HL-60 (cell line): ENCODE measurements at regions not wholly inside any gene's neighbourhood (a gene's known extent, or its start where the extent isn't known, plus 50 kb on each side); places are given as distances from the start of the nearest gene placed in this dataset.

Experiments used
- DNase-seq, 2 experiments: peaks; one replicate each; pipeline ENCODE4 v3.0.0-alpha.2; 2010 to 2020; ENCODE audit warnings: low read depth in 1 of 2, low spot score in 1 of 2
- H3K27ac ChIP-seq: fragments of 250-450 bp; sonication (Bioruptor Pico); replicated peaks from 2 replicates; pipeline ENCODE4 v1.5.1; 2020; ENCODE audit warnings: mild to moderate bottlenecking, moderate library complexity
- H3K27me3 ChIP-seq: fragments of 250-450 bp; sonication (Bioruptor Pico); 2 replicates; pipeline ENCODE4 v1.5.1; 2021; ENCODE audit warnings: mild to moderate bottlenecking, moderate library complexity; ENCODE audit not compliant: insufficient read depth, poor library complexity, severe bottlenecking
- H3K4me3 ChIP-seq: replicated peaks from 2 replicates; pipeline ENCODE4 v1.5.1; 2011; ENCODE audit warnings: mild to moderate bottlenecking, control low read depth, low read length; ENCODE audit not compliant: insufficient read depth
- CTCF ChIP-seq: IDR thresholded peaks from one replicate; pipeline ENCODE4 v1.5.1; 2011; ENCODE audit warnings: low read length, control low read depth, inconsistent platforms; ENCODE audit not compliant: insufficient read depth
- GABPA ChIP-seq: IDR thresholded peaks from 2 replicates; pipeline ENCODE4 v1.6.1; 2012; ENCODE audit warnings: low read depth
- POLR2AphosphoS5 ChIP-seq: IDR thresholded peaks from 2 replicates; pipeline ENCODE4 v1.6.1; 2012; ENCODE audit warnings: low read depth
- REST ChIP-seq: IDR thresholded peaks from 2 replicates; pipeline ENCODE4 v1.6.1; 2012; ENCODE audit warnings: low read depth; ENCODE audit not compliant: insufficient replicate concordance
- SPI1 ChIP-seq: IDR thresholded peaks from 2 replicates; pipeline ENCODE4 v1.6.1; 2012; ENCODE audit warnings: low read depth, mild to moderate bottlenecking, borderline replicate concordance

- TF ChIP-seq REST (no peak), CTCF (no peak), GABPA (no peak), SPI1 (no peak), POLR2AphosphoS5 (no peak)
- DNase-seq = no peak
- no peak overlapping the region for H3K4me3 ChIP-seq
These were observed 80.7 kb upstream of the DUSP10 start for GRCh38 chr1:221822591-221822990.

DNA sequence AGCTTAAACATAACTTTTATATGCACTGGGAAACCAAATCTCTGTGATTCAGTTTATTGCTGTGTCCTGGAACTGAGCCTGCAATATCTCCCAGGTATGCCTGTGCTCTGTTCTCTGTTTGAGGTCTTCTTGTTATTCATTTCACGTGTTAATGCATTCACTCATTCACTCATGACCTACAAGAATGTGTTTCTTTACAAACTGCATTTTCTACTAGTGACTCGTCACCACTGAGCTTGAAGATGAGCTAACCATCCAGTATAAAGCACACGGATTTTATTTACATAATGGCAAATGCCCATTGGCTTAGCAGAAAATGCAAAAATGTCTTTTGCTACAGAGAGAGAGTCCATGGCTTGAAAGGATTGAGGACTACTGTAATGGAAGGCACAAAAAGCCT is 75.0 kb upstream of the DUSP10 start:
- H3K4me3 ChIP-seq = no peak overlapping the region
- H3K27ac ChIP-seq = no peak overlapping the region
- no peak for DNase-seq
- TF ChIP-seq REST (no peak), SPI1 (no peak), CTCF (no peak), POLR2AphosphoS5 (no peak)
- no peaks in the 10 kb centered on the region for H3K27me3 ChIP-seq

More at GRCh38 chr1:221822591-221822990, 80.7 kb upstream of the DUSP10 start:
- H3K27ac ChIP-seq = no peak overlapping the region
- H3K27me3 ChIP-seq = no peaks in the 10 kb centered on the region

GRCh38 chr1:221815660-221816059 is 73.8 kb upstream of the DUSP10 start:
- no peak for TF ChIP-seq POLR2AphosphoS5
- TF ChIP-seq SPI1 = no peak
- no peak for TF ChIP-seq CTCF
- no peak for TF ChIP-seq REST
- no peak for TF ChIP-seq GABPA
- H3K27ac ChIP-seq = no peak overlapping the region
- no peaks in the 10 kb centered on the region for H3K27me3 ChIP-seq
- H3K4me3 ChIP-seq = no peak overlapping the region
- no peak for DNase-seq
